ENCODE measurements at regions not wholly inside any gene's neighbourhood (a gene's known extent, or its start where the extent isn't known, plus 50 kb on each side); places are given as distances from the start of the nearest gene placed in this dataset.

GRCh38 chr5:145628525-145628924 is 206.6 kb downstream of the PRELID2 start:
- H3K36me3 ChIP-seq (ENCODE audit: control insufficient read depth, insufficient read depth, low read length): no peaks in the 10 kb centered on the region
- in situ Hi-C loops (cut with MboI) (no loop called here), intact Hi-C loops (cut with micrococcal nuclease) (loop anchor here (10.0 kb wide), 1 partner anchor 494 kb away; no protein-coding TSS in a partner anchor)
- WGBS (ENCODE audit: insufficient coverage, low coverage, missing lambda C conversion rate): 2% methylated on average over 4 of the region's 4 CpGs
- no peak overlapping the region for H3K27ac ChIP-seq (ENCODE audit: extremely low read depth, low read depth, low read length)
- no peaks in the 10 kb centered on the region for H3K27me3 ChIP-seq (ENCODE audit: control insufficient read depth in 2 of 2, insufficient read depth in 2 of 2, low read length in 2 of 2)
- POLR2A ChIA-PET: no interaction called here
- H3K79me2 ChIP-seq (ENCODE audit: control insufficient read depth, insufficient read depth, low read length): no peaks in the 10 kb centered on the region
- no TSS peak for BruUV-seq (replicated peaks)
- no peak for DNase-seq (ENCODE audit: extremely low read depth in 1 of 4, low spot score in 3 of 4)
- H3K4me2 ChIP-seq (ENCODE audit: insufficient read depth, low read length): no peak overlapping the region
- CTCF ChIA-PET (ENCODE audit: low intra/inter-chr PET ratio): no interaction called here
- H3K4me3 ChIP-seq: no peak overlapping the region
- peaks cover 3% of the 10 kb centered on the region; the same call in 1 of the 2 replicates for H3K9me3 ChIP-seq (replicated peaks; ENCODE audit: control insufficient read depth, insufficient read depth, low read depth, low read length)
- TF ChIP-seq ZNF518B (CRISPR knock-in tag; IDR thresholded peaks at IDR 0.05): no peak
- no peak for TF ChIP-seq ZZZ3 (IDR thresholded peaks at IDR 0.05)
- no peak for TF ChIP-seq MTA2 (IDR thresholded peaks at IDR 0.05; ENCODE audit: low read depth)
- no peak for TF ChIP-seq JUN (IDR thresholded peaks at IDR 0.05; ENCODE audit: borderline replicate concordance, low read depth, low read length)
- no peak for TF ChIP-seq JUN (CRISPR knock-in tag; IDR thresholded peaks at IDR 0.05; ENCODE audit: borderline replicate concordance)
- TF ChIP-seq BRD4 (IDR thresholded peaks at IDR 0.05): no peak
- TF ChIP-seq RBM14 (IDR thresholded peaks at IDR 0.05; ENCODE audit: borderline replicate concordance, insufficient read depth, low read depth, low read length): no peak
- no peak for TF ChIP-seq PATZ1 (CRISPR knock-in tag; IDR thresholded peaks at IDR 0.05; ENCODE audit: borderline replicate concordance)
- TF ChIP-seq SFPQ (IDR thresholded peaks at IDR 0.05; ENCODE audit: low read depth, low read length): no peak
- TF ChIP-seq ZHX1 (conservative IDR thresholded peaks at IDR 0.05; ENCODE audit: low read length): no peak
- no peak for TF ChIP-seq NFYB (IDR thresholded peaks at IDR 0.05; ENCODE audit: extremely low read depth, insufficient read length)
- TF ChIP-seq GABPB1 (CRISPR knock-in tag; IDR thresholded peaks at IDR 0.05): no peak
- TF ChIP-seq RBM25 (IDR thresholded peaks at IDR 0.05; ENCODE audit: low read depth, low read length, severe bottlenecking): no peak
- no peaks in the 10 kb centered on the region for H3K9me1 ChIP-seq (ENCODE audit: control insufficient read depth, insufficient read depth, low read length)
- no peak overlapping the region for H2AFZ ChIP-seq (ENCODE audit: low read depth, low read length)
- no peaks in the 10 kb centered on the region for H3K4me1 ChIP-seq (replicated peaks in 1 of 2; ENCODE audit: control insufficient read depth in 2 of 2, insufficient read depth in 2 of 2, low read length in 2 of 2)
- no peak overlapping the region for H3K9ac ChIP-seq (ENCODE audit: insufficient read depth in 1 of 2, low read depth in 2 of 2, low read length in 2 of 2)
- FAIRE-seq: no peak
- no peaks in the 10 kb centered on the region for H4K20me1 ChIP-seq (replicated peaks; ENCODE audit: control insufficient read depth, insufficient read depth, low read length)
- ATAC-seq: no peak

Measured in K562 (cell line).